Stomach smooth muscle (tissue), 2 donors: ENCODE measurements at regions not wholly inside any gene's neighbourhood (a gene's known extent, or its start where the extent isn't known, plus 50 kb on each side); places are given as distances from the start of the nearest gene placed in this dataset.
"Not testable (repeated sequence)": the region's sequence is repeated elsewhere in the genome, so short reads cannot be mapped to it uniquely, and the experiment has no call there.

Source experiments
- H3K27ac ChIP-seq: one replicate; pipeline ENCODE4 v1.7.0; 2013; ENCODE audit warnings: mild to moderate bottlenecking, low read length, inconsistent platforms
- H3K27me3 ChIP-seq, 2 donors: one replicate each; pipeline ENCODE4 v1.7.0; 2013; ENCODE audit warnings: low read length in 2 of 2; ENCODE audit not compliant: insufficient read depth in 2 of 2, control insufficient read depth in 1 of 2
- H3K36me3 ChIP-seq, 2 donors: one replicate each; pipeline ENCODE4 v1.7.0; 2013; ENCODE audit warnings: low read length in 2 of 2; ENCODE audit not compliant: control insufficient read depth in 2 of 2, insufficient read depth in 2 of 2
- H3K4me1 ChIP-seq: one replicate; pipeline ENCODE4 v1.7.0; 2013; ENCODE audit warnings: low read length; ENCODE audit not compliant: control insufficient read depth, insufficient read depth
- H3K4me3 ChIP-seq, 2 donors: one replicate each; pipeline ENCODE4 v1.7.0; 2013; ENCODE audit warnings: low read length in 2 of 2
- H3K9ac ChIP-seq, 2 donors: one replicate each; pipeline ENCODE4 v1.7.0; 2013; ENCODE audit warnings: low read length in 2 of 2, mild to moderate bottlenecking in 1 of 2
- H3K9me3 ChIP-seq, 2 donors: one replicate each; pipeline ENCODE4 v1.7.0; 2013; ENCODE audit warnings: low read length in 2 of 2; ENCODE audit not compliant: control insufficient read depth in 2 of 2
- donor health status: healthy.
- donor health status: Pancreatic carcinoma.

DNA sequence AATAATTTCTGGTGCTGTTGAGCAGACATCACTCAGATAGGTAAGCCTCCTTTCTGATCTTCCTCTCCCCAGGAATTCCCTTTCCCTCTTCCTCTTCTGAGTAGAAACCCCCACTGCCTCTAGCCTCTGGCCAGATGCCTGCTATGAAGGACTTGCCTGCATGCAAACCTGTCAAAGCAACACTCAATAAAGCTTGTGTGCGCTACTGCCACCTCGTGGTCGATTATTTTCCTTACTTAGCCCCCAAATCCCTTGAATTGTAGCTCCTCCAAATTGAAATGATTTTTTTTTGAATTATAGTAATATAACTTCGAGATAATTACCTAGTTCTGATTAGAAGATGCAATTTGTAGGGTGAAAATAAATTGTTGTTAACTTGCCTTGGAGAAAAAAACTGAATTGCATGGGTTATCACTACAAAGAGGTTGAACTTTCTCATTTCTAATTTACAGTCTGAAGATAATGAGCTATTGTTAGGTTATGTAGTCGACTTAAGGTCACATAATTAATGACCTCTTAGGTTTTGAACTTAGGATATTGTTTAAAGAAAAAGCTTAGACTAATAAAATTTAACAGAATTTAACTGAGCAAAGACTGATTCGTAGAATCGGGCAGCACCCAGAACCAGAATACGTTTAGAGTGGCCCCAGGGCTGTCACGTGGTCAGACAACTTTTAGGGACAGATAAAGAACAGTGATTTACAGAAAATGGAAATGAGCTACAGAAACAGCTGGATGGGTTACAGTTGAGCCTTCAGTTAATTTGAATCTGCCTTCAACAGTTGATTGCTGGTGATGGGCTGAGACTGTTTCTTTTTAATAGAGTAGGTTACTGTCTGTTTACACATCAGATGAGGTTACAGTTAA, 269.3 kb downstream of the ARPP21 start:
- H3K4me1 ChIP-seq: no peaks in the 10 kb centered on the region
- H3K36me3 ChIP-seq: no peaks in the 10 kb centered on the region
- no peak overlapping the region for H3K4me3 ChIP-seq
- no peaks in the 10 kb centered on the region for H3K27me3 ChIP-seq
- H3K9ac ChIP-seq: no peak overlapping the region
- no peaks in the 10 kb centered on the region for H3K9me3 ChIP-seq
- no peak overlapping the region for H3K27ac ChIP-seq

DNA sequence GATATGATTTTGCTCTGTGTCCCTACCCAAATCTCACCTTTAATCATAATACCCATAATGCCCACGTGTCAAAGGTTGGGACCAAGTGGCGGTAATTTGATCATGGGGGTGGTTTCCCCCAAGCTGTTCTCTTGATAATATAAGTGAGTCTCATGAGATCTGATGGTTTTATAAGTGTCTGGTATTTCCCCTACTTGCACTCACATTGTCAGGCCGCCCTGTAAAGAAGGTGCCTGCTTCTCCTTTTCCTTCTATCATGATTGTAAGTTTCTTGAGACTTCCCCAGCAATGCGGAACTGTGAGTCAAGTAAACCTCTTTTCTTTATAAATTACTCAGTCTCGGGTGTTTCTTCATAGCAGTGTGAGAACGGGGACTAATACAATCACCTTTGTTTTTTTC, 279.8 kb downstream of the ARPP21 start:
- H3K4me1 ChIP-seq: no peaks in the 10 kb centered on the region
- H3K4me3 ChIP-seq: no peak overlapping the region
- H3K27ac ChIP-seq: no peak overlapping the region
- no peaks in the 10 kb centered on the region for H3K27me3 ChIP-seq
- H3K9me3 ChIP-seq: peaks cover 0 to 4% of the 10 kb centered on the region in 2 donors
- no peak overlapping the region for H3K9ac ChIP-seq
- no peaks in the 10 kb centered on the region for H3K36me3 ChIP-seq

- no peaks in the 10 kb centered on the region for H3K36me3 ChIP-seq
- H3K27me3 ChIP-seq: no peaks in the 10 kb centered on the region
- H3K9me3 ChIP-seq: peaks cover 0 to 4% of the 10 kb centered on the region in 2 donors
- no peaks in the 10 kb centered on the region for H3K4me1 ChIP-seq
- H3K4me3 ChIP-seq: no peak overlapping the region
- H3K27ac ChIP-seq: no peak overlapping the region
- no peak overlapping the region for H3K9ac ChIP-seq
Measured at GRCh38 chr3:35921718-35922117, 282.4 kb downstream of the ARPP21 start.

DNA sequence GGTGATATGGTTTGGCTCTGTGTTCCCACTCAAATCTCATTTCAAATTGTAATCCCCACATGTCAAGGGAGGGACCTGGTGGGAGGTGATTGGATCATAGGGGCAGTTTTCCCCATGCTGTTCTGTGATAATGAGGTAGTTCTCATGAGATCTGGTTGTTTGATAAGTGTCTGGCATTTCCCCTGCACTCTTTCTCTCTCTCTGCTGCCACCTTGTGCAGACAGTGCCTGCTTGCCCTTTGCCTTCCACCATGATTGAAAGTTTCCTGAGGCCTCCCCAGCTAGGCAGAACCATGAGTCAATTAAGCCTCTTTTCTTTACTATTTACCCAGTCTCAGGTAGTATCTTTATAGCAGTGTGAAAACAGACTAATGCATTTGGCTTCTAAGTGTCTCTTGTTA, 284.7 kb downstream of the ARPP21 start:
- H3K36me3 ChIP-seq, H3K9ac ChIP-seq: not testable (repeated sequence)

GRCh38 chr3:35927441-35927840, 288.1 kb downstream of the ARPP21 start:
- no peak overlapping the region for H3K27ac ChIP-seq
- H3K4me1 ChIP-seq: no peaks in the 10 kb centered on the region
- no peak overlapping the region for H3K4me3 ChIP-seq
- no peaks in the 10 kb centered on the region for H3K36me3 ChIP-seq
- no peaks in the 10 kb centered on the region for H3K27me3 ChIP-seq
- no peak overlapping the region for H3K9ac ChIP-seq
- no peaks in the 10 kb centered on the region for H3K9me3 ChIP-seq

More for the DNA sequence above, 284.7 kb downstream of the ARPP21 start:
- H3K4me3 ChIP-seq, H3K4me1 ChIP-seq, H3K27me3 ChIP-seq, H3K9me3 ChIP-seq, H3K27ac ChIP-seq: not testable (repeated sequence)

- Histone ChIP-seq H3K4me3 (no peak overlapping the region), H3K36me3 (no peaks in the 10 kb centered on the region), H3K9ac (no peak overlapping the region), H3K27me3 (no peaks in the 10 kb centered on the region), H3K4me1 (no peaks in the 10 kb centered on the region), H3K27ac (no peak overlapping the region), H3K9me3 (no peaks in the 10 kb centered on the region)
Measured at GRCh38 chr3:35929158-35929557, 289.8 kb downstream of the ARPP21 start.

GRCh38 chr3:35931867-35932266, 292.5 kb downstream of the ARPP21 start:
- no peak overlapping the region for H3K9ac ChIP-seq
- H3K27ac ChIP-seq: no peak overlapping the region
- no peaks in the 10 kb centered on the region for H3K27me3 ChIP-seq
- no peaks in the 10 kb centered on the region for H3K9me3 ChIP-seq
- H3K4me1 ChIP-seq: no peaks in the 10 kb centered on the region
- H3K36me3 ChIP-seq: no peaks in the 10 kb centered on the region
- no peak overlapping the region for H3K4me3 ChIP-seq

- Histone ChIP-seq H3K27ac (no peak overlapping the region), H3K36me3 (no peaks in the 10 kb centered on the region), H3K4me1 (no peaks in the 10 kb centered on the region), H3K27me3 (no peaks in the 10 kb centered on the region), H3K4me3 (no peak overlapping the region), H3K9ac (no peak overlapping the region), H3K9me3 (no peaks in the 10 kb centered on the region)
Measured at GRCh38 chr3:35932995-35933394, 293.7 kb downstream of the ARPP21 start.

DNA sequence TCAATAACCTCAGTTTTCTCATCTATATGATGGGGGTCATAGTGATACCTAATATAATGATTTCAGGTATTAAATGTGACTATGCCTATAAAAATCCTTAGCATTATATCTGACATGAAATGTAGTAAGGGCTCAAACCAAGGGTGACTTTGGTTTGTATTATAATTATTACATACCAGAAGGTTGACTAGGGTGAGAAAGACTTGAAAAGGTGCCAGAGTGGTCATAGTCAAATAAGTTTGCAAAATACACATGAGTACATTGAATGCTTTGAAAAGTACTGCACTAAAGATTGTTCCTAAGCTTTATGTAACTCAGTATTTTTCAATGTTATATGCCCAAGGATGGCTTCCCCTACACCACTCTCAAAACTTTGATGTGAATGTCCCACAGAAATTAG, 297.2 kb downstream of the ARPP21 start:
- H3K4me3 ChIP-seq: no peak overlapping the region
- H3K9ac ChIP-seq: no peak overlapping the region
- no peaks in the 10 kb centered on the region for H3K9me3 ChIP-seq
- H3K27ac ChIP-seq: no peak overlapping the region
- H3K36me3 ChIP-seq: no peaks in the 10 kb centered on the region
- no peaks in the 10 kb centered on the region for H3K4me1 ChIP-seq
- no peaks in the 10 kb centered on the region for H3K27me3 ChIP-seq

DNA sequence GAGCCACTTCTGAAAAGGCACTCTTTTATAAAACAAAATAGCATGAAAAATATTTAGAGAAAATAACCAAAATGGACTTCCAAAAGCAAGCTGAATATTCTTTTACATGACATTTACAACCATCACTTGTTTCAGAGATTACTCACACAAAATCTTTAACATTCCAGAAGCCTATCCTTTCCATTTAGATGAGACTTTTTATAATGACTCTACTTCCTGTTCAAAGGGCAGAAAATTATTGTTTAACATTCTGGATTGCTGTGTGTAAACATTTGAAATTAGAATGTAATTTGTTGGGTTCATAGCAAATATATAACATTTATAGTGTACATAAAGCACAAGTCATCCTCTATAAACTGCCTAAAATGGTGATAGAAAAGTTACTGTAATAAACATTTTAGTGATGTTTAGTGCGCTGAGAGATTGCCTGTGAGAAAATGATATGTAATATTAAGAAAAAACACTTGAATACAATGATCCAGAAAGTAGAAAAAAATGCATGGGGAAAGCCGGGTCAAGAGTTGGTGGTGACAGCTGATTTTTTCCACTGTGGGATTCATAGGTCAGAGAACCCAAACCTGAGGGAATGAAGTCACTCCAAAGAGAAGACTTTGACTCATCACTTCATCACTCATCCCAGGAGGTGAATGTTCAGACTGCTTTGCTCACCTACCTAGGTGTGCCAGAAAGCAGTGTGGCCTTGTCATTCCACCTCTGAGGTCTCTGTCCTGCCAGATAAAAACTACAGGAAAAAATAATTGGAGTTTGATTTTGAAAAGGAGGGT, 305.8 kb downstream of the ARPP21 start:
- H3K4me3 ChIP-seq: no peak overlapping the region
- no peaks in the 10 kb centered on the region for H3K27me3 ChIP-seq
- H3K4me1 ChIP-seq: no peaks in the 10 kb centered on the region
- H3K36me3 ChIP-seq: no peaks in the 10 kb centered on the region
- no peak overlapping the region for H3K9ac ChIP-seq
- H3K27ac ChIP-seq: no peak overlapping the region
- H3K9me3 ChIP-seq: no peaks in the 10 kb centered on the region
